Uterus (tissue), 2 donors: ENCODE measurements at regions not wholly inside any gene's neighbourhood (a gene's known extent, or its start where the extent isn't known, plus 50 kb on each side); places are given as distances from the start of the nearest gene placed in this dataset.

Experiments
- POLR2A ChIP-seq, 2 donors: fragments of 450-650 bp; IDR thresholded peaks; one replicate each; pipeline ENCODE4 v1.6.1; 2016; ENCODE audit warnings: antibody characterized with exemption in 2 of 2, mild to moderate bottlenecking in 1 of 2, moderate library complexity in 1 of 2
- TF ChIP-seq, protein P1 (sequence below), 4 experiments: fragments of 200-600 bp in 2 of 4; fragments of 450-650 bp in 2 of 4; sonication (generic) in 2 of 4; IDR thresholded peaks; one replicate each; pipeline ENCODE4 v1.5.1; 2016 to 2019; ENCODE audit warnings: antibody characterized with exemption in 4 of 4, mild to moderate bottlenecking in 2 of 4, moderate library complexity in 1 of 4

DNA sequence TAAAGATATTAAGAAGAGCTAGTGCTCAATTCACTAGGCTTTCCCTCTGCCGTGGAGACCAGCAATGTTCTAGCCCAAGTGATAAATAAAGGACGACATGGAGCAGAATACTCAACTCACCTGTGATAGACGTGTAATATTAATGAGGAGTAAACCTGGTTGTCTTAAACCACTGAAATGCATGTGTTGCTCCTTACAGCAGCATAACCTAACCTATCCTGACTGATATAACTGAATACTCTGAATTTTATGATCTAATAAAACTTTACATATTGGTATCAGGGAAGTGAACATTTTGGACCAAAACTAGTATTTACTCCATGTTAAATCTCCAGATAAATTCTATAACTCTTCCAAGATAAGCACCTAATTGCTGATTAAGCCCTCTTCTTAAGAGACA lies 531.0 kb downstream of the METTL4 start:
- TF ChIP-seq, protein P1, sequence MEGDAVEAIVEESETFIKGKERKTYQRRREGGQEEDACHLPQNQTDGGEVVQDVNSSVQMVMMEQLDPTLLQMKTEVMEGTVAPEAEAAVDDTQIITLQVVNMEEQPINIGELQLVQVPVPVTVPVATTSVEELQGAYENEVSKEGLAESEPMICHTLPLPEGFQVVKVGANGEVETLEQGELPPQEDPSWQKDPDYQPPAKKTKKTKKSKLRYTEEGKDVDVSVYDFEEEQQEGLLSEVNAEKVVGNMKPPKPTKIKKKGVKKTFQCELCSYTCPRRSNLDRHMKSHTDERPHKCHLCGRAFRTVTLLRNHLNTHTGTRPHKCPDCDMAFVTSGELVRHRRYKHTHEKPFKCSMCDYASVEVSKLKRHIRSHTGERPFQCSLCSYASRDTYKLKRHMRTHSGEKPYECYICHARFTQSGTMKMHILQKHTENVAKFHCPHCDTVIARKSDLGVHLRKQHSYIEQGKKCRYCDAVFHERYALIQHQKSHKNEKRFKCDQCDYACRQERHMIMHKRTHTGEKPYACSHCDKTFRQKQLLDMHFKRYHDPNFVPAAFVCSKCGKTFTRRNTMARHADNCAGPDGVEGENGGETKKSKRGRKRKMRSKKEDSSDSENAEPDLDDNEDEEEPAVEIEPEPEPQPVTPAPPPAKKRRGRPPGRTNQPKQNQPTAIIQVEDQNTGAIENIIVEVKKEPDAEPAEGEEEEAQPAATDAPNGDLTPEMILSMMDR (IDR thresholded peaks at IDR 0.05): no peak
- TF ChIP-seq POLR2A (IDR thresholded peaks at IDR 0.05): no peak
